ENCODE measurements at regions not wholly inside any gene's neighbourhood (a gene's known extent, or its start where the extent isn't known, plus 50 kb on each side); places are given as distances from the start of the nearest gene placed in this dataset.
"Not testable (repeated sequence)": the region's sequence is repeated elsewhere in the genome, so short reads cannot be mapped to it uniquely, and the experiment has no call there.

DNA sequence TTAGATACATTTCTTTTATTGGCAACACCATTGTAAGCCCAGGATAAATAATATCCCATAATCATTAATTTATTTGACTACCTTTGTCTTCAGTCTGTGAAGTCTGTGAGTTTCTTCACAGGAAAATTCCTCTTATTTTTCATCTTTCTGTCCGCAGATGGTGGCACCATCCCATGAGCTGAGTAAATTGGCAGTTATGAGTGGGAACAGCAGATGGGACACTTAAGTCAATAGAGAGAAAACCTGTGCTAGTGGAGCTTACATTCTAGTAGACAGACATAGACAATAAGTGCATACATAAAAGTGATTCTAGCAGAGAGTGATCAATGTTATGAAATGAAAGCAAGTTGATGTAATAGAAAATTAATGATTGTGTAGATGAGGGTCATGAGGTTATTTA is 638.2 kb upstream of the MIR17HG start:
- Histone ChIP-seq H3K27me3 (ENCODE audit: insufficient read depth, low read length) (no peaks in the 10 kb centered on the region), H3K4me1 (ENCODE audit: insufficient read depth, low read length) (no peaks in the 10 kb centered on the region), H3K9me3 (ENCODE audit: low read depth, low read length) (no peaks in the 10 kb centered on the region), H3K4me3 (ENCODE audit: low read length) (no peak overlapping the region)

DNA sequence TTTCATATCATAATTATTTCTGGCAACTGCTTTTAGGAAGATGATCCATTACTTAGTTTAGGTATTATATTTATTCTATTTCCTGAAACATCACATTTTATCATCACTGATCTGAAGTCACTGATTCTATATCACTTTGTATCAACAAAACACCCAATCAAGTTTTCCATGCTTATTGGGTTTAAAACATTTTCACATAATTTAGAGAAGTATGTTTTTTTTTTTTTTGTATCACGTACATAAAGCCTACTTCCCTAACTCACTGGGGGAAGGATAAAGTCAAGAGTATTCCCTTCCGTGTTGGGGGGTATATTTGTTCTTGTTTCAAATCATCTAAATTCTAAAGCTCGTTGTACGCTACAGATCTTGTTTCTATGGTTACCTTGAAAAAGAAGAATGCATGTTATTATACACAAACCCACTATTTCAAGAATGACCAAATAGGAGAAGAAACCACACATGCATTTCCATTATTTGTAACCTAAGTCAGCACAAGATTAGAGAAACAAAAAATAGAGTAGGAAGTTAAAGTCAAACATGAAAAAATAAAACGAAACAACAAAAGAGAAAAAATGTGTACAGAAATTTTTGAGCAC is 637.2 kb upstream of the MIR17HG start:
- H3K9me3 ChIP-seq (ENCODE audit: low read depth, low read length) = no peaks in the 10 kb centered on the region
- H3K27me3 ChIP-seq (ENCODE audit: insufficient read depth, low read length) = no peaks in the 10 kb centered on the region
- H3K4me3 ChIP-seq (ENCODE audit: low read length) = no peak overlapping the region
- no peaks in the 10 kb centered on the region for H3K4me1 ChIP-seq (ENCODE audit: insufficient read depth, low read length)

DNA sequence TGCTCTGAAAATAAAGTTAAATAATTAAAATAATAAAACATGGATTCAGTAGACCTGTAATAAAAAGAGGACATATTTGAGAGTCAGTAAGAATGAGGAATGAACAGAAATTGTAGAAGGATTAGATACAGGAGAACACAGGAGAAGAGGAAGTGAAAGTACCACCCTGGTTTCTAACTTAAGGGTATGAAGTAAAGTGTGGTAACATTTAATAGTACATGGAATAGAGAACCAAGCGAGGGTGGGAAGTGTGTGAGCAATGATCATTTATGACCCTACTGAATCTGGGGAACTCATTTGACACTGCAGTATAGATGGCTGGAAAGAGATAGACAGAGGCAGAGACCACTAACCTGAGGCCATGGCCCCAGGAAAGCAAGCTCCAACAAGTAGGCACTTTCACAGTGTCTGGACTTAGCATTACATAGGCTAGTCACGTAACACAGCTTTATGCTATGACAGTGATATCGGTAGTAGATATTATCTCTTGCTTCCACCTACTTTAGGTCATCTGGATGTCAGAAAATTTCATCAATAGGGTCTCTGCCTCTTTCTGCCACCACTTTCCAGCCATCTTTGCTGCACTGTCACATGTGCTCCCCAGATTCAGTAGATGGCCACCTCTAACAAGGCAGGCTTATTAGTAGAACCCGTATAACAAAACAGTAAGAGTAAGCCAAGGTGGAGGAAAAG is 633.9 kb upstream of the MIR17HG start:
- no peaks in the 10 kb centered on the region for H3K9me3 ChIP-seq (ENCODE audit: low read depth, low read length)
- no peaks in the 10 kb centered on the region for H3K27me3 ChIP-seq (ENCODE audit: insufficient read depth, low read length)
- H3K4me3 ChIP-seq (ENCODE audit: low read length) = no peak overlapping the region
- no peaks in the 10 kb centered on the region for H3K4me1 ChIP-seq (ENCODE audit: insufficient read depth, low read length)

DNA sequence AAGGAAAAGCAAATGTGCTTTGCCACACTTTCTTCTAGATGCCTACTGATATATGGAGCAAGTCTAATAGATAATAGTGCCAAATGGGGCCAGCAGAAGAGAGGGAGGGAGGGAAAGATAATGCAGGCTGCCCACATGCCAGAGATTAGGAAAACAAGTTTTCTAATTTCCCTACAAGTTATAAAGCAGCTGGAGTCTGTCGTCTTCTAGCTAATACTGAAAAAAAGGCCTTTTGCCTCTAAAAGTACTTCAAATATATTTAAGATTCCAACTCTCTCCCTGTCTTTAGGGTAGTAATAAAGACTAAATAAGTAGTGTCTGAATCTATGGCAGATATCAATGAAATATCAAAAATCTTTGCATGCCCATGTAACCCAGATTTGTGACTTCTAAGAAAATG is 632.0 kb upstream of the MIR17HG start:
- Histone ChIP-seq H3K4me1 (ENCODE audit: insufficient read depth, low read length) (no peaks in the 10 kb centered on the region), H3K27me3 (ENCODE audit: insufficient read depth, low read length) (no peaks in the 10 kb centered on the region), H3K9me3 (ENCODE audit: low read depth, low read length) (no peaks in the 10 kb centered on the region), H3K4me3 (ENCODE audit: low read length) (no peak overlapping the region)

DNA sequence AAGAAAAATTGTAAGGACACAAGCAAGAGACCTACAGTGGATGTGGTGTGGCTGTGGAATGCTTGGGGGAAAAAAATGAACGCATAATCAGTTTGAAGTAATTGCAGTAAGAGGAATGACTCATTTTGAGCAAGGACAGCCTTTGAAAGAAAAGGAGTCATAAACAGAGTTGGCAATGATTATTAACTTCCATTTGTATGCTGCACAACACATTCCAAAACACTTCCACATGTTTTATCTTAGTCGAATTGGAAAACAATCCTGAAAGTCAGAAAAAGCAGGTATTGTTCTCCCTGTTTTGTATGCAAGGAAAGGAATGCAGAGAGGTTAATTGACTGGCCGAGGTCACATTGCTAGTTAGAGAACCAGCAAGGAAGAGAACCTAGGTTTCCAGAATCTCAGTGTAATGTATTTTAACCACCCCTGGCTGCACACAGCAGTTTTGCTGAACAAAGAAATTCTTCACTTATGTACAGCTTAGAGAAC is 630.0 kb upstream of the MIR17HG start:
- Histone ChIP-seq H3K4me1 (ENCODE audit: insufficient read depth, low read length) (no peaks in the 10 kb centered on the region), H3K4me3 (ENCODE audit: low read length) (no peak overlapping the region), H3K9me3 (ENCODE audit: low read depth, low read length) (no peaks in the 10 kb centered on the region), H3K27me3 (ENCODE audit: insufficient read depth, low read length) (no peaks in the 10 kb centered on the region)

DNA sequence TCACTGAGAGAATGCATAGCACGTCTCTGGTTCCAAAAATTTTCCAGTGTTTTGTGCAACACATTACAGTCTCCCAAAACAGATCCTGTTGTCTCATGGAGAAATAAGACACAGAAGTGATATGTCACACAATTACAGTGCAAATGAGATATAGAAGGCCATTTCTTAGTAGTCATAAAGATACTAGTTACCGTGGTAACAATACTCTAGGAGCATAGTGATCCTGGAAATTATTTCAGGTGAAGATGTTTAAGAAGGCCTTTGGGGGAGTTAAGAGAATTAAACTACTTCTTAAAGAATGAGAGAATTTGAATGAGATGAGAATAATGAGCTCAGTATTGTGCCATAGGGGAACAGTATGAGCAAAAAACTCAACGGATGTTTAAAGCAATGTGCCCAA is 628.0 kb upstream of the MIR17HG start:
- H3K27me3 ChIP-seq (ENCODE audit: insufficient read depth, low read length) = no peaks in the 10 kb centered on the region
- no peaks in the 10 kb centered on the region for H3K4me1 ChIP-seq (ENCODE audit: insufficient read depth, low read length)
- H3K4me3 ChIP-seq (ENCODE audit: low read length) = no peak overlapping the region
- H3K9me3 ChIP-seq (ENCODE audit: low read depth, low read length) = no peaks in the 10 kb centered on the region

DNA sequence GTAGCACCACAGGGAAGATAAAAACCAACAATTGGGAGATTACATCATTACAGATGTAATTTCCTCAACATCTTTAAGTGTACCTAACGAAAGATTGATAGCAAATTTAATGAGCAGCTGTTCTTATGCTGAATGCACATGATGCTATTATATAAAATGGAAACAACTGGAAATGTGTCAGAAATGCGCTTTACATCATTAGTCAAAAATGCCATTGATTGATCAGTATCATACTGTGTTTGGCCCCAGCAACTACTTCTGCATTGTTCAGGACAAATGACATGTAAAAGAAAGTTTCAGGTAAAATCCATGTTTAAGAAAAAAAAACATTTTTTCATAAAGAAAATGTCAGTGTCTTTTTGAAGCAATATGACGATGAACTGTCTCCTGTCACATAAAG is 625.5 kb upstream of the MIR17HG start:
- Histone ChIP-seq H3K4me3 (ENCODE audit: low read length) (no peak overlapping the region), H3K9me3 (ENCODE audit: low read depth, low read length) (no peaks in the 10 kb centered on the region), H3K27me3 (ENCODE audit: insufficient read depth, low read length) (no peaks in the 10 kb centered on the region), H3K4me1 (ENCODE audit: insufficient read depth, low read length) (no peaks in the 10 kb centered on the region)

DNA sequence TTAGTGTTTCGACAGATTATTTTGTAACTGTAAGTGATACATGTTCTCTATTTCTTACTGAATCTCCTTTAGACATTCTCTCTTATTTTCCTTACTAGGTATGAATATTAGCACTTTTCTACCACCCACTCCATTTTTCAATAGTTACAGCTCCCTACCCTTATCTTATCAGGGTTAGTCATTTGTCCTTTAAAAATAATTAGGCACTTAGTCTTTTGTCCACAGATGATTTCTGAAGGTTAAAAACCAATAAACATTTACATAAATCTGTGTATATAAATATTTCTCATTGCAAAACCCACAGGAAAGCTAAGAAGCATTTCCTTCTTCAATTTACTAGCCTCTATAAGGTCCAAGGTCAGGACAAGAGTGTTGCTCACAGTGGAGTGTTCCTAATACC is 624.1 kb upstream of the MIR17HG start:
- Histone ChIP-seq H3K4me1 (ENCODE audit: insufficient read depth, low read length) (no peaks in the 10 kb centered on the region), H3K9me3 (ENCODE audit: low read depth, low read length) (no peaks in the 10 kb centered on the region), H3K4me3 (ENCODE audit: low read length) (no peak overlapping the region), H3K27me3 (ENCODE audit: insufficient read depth, low read length) (no peaks in the 10 kb centered on the region)

DNA sequence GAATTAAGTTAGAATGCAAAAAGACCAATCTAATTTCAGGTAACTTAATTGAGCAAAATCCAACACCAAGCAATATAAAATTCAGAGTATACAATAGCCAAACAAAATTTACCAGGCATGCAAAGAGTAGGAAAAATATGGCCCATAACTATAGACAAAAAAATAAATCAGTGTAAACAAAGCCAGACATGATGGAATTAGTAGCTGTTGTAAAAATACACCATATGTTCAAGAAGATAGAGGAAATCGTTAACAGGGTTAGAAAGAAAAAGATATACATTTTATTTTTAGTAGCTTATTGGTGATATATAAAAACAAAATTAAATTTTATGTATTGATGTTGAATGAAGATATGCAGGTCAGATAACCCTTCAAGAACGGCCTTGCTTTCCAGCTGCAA is 621.1 kb upstream of the MIR17HG start:
- H3K4me3 ChIP-seq (ENCODE audit: low read length) = no peak overlapping the region
- H3K4me1 ChIP-seq (ENCODE audit: insufficient read depth, low read length) = no peaks in the 10 kb centered on the region
- no peaks in the 10 kb centered on the region for H3K27me3 ChIP-seq (ENCODE audit: insufficient read depth, low read length)

DNA sequence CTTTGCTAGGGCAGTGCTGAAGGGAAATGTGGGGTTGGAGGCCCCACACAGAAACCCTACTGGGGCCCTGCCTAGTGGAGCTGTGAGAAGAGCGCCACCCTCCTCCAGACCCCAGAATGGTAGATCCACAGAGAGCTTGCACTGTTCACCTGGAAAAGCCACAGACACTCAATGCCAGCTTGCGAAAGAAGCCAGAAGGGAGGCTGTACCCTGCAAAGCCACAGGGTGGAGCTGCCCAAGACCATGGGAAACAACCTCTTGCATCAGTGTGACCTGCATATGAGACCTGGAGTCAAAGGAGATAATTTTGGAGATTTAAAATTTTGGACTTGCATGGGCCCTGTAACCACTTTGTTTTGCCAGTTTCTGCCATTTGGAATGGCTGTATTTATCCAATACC is 615.4 kb upstream of the MIR17HG start:
- H3K9me3 ChIP-seq (ENCODE audit: low read depth, low read length) = no peaks in the 10 kb centered on the region
- H3K27me3 ChIP-seq (ENCODE audit: insufficient read depth, low read length) = no peaks in the 10 kb centered on the region
- H3K4me3 ChIP-seq (ENCODE audit: low read length) = no peak overlapping the region
- no peaks in the 10 kb centered on the region for H3K4me1 ChIP-seq (ENCODE audit: insufficient read depth, low read length)

More for the DNA sequence above, 621.1 kb upstream of the MIR17HG start:
- no peaks in the 10 kb centered on the region for H3K9me3 ChIP-seq (ENCODE audit: low read depth, low read length)

DNA sequence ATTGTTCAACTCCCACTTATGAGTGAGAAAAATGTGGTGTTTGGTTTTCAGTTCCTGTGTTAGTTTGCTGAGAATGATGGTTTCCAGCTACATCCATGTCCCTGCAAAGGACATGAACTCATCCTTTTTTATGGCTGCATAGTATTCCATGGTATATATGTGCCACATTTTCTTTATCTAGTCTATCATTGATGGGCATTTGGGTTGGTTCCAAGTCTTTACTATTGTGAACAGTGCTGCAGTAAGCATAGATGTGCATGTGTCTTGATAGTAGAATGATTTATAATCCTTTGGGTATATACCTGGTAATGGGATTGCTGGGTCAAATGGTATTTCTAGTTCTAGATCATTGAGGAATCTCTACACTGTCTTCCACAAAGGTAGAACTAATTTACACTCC is 613.0 kb upstream of the MIR17HG start:
- not testable (repeated sequence) for H3K4me3 ChIP-seq (ENCODE audit: low read length); H3K9me3 ChIP-seq (ENCODE audit: low read depth, low read length); H3K4me1 ChIP-seq (ENCODE audit: insufficient read depth, low read length); H3K27me3 ChIP-seq (ENCODE audit: insufficient read depth, low read length)

DNA sequence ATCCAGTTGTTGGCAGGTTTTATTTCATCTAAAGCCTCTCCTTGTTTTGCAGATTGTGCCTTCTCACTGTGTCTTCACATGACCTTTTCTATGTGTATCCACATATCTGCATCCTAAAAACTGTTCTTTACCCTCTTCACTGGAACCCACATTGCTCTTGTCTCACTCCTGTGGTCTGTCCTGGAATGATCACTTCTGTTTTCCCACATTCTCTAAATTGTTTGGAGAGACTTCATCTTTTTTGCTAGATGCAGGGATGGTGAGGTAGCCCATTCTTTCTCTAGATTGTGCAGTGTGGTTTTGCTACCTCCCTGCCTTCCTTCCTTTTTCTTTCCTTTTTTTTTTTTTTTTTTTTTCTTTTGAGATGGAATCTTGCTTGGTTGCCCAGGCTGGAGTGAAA is 608.6 kb upstream of the MIR17HG start:
- Histone ChIP-seq H3K9me3 (ENCODE audit: low read depth, low read length) (no peaks in the 10 kb centered on the region), H3K27me3 (ENCODE audit: insufficient read depth, low read length) (no peaks in the 10 kb centered on the region), H3K4me3 (ENCODE audit: low read length) (no peak overlapping the region), H3K4me1 (ENCODE audit: insufficient read depth, low read length) (no peaks in the 10 kb centered on the region)

DNA sequence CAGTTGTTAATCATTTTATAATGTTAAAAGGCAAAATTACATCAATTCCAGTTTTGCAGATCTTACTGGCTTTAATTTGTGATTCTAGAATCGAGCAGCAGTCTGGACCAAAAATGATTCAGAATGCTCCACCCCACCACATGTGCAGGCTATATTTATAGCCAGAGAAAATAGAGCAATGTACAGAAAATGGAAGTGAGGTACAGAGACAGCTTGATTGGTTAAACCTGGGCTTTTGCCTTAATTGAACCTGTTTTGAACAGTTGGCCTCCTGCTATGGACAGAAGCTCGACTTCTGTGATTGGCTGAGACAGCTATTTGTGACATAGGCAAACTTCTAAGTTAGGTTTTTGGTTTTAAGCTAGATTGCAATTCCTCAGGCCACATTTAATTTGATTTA is 607.4 kb upstream of the MIR17HG start:
- Histone ChIP-seq H3K9me3 (ENCODE audit: low read depth, low read length) (no peaks in the 10 kb centered on the region), H3K27me3 (ENCODE audit: insufficient read depth, low read length) (no peaks in the 10 kb centered on the region), H3K4me1 (ENCODE audit: insufficient read depth, low read length) (no peaks in the 10 kb centered on the region), H3K4me3 (ENCODE audit: low read length) (no peak overlapping the region)

DNA sequence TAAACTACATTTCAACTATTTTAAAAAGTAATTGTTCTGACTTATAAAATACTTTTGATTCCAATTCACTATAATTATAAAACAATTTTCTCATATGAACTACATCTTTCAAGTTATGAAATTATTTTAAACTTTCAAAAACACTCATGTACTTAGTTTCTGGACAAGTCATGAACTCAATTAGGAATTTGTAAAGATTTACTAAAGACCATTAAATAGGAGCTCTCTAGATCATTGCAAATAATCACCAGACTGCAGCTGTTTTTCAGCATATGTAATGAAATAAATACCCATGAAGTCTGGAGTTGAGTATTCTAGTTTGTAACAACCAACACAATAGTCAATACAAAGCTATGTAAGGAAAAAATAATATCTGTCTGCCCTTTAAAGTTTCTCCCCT is 605.1 kb upstream of the MIR17HG start:
- Histone ChIP-seq H3K4me1 (ENCODE audit: insufficient read depth, low read length) (no peaks in the 10 kb centered on the region), H3K4me3 (ENCODE audit: low read length) (no peak overlapping the region), H3K9me3 (ENCODE audit: low read depth, low read length) (no peaks in the 10 kb centered on the region), H3K27me3 (ENCODE audit: insufficient read depth, low read length) (no peaks in the 10 kb centered on the region)

DNA sequence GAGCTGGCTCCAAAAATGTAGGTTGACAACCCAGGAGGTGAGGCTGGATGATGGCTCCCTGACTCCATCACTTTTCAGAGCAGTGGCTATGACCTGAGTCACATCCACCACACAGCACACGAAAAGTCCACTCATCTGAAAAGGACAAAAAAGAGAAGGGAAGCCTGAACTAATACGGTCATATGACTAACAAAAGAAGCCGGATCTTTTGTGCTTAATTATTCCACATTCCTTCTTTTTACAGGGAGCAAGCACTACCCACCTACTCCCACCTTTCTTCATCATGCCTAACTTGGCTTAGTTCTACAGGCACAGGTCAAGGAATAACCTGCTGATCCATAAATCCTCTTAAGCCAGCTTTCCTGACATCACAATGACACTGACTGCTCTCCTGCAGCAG is 601.3 kb upstream of the MIR17HG start:
- no peaks in the 10 kb centered on the region for H3K27me3 ChIP-seq (ENCODE audit: insufficient read depth, low read length)
- no peak overlapping the region for H3K4me3 ChIP-seq (ENCODE audit: low read length)
- H3K4me1 ChIP-seq (ENCODE audit: insufficient read depth, low read length) = no peaks in the 10 kb centered on the region
- H3K9me3 ChIP-seq (ENCODE audit: low read depth, low read length) = no peaks in the 10 kb centered on the region

DNA sequence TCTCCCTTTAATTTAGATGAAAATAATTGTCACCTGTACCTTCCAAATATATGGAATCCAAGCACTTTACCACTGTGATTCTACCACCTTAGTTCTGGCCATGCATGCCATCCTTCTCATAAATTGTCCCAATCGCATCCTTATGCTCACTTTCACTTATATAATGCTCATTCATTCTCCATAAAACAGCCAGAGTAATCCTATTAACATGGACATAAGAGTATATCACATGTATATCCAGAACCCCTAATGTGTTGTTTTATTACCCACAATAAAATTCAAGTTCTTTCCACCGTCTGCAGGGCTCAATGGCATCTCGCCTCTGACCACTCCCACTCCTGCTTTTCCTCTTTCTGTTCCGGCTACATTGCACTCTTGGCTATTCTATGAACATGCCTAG is 597.5 kb upstream of the MIR17HG start:
- Histone ChIP-seq H3K9me3 (ENCODE audit: low read depth, low read length) (no peaks in the 10 kb centered on the region), H3K4me3 (ENCODE audit: low read length) (no peak overlapping the region), H3K27me3 (ENCODE audit: insufficient read depth, low read length) (no peaks in the 10 kb centered on the region), H3K4me1 (ENCODE audit: insufficient read depth, low read length) (no peaks in the 10 kb centered on the region)

All from mononuclear cell (primary cell).